ENCODE measurements at regions not wholly inside any gene's neighbourhood (a gene's known extent, or its start where the extent isn't known, plus 50 kb on each side); places are given as distances from the start of the nearest gene placed in this dataset.

DNA sequence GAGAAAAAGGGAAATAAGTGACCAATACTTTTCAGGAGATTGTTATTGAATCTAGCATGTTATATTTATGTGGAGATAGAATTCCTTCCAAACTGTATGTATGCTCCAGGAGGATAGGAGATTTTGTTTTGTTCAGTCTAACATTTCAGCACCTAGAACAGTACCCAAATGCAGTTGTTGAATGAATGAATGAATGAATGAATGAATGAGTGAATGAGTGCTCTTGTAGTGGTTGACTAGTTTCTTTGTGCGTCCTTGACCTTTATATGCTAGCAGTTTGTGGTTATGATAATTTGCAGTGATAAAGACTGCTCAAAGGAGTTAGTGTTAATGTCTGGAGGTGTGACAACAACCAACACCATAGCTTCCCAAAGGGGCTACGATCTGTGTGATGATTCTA lies 663.5 kb upstream of the GOT2 start:
- TF ChIP-seq POLR2A (IDR thresholded peaks at IDR 0.05; ENCODE audit: low read length) (no peak), GATA1 (IDR thresholded peaks at IDR 0.05; ENCODE audit: low read depth, low read length) (no peak)
